NCI-H1092 treated with DMSO at 0.1 percent for 48 hours (cell line): ENCODE measurements at regions not wholly inside any gene's neighbourhood (a gene's known extent, or its start where the extent isn't known, plus 50 kb on each side); places are given as distances from the start of the nearest gene placed in this dataset.
"Not testable (repeated sequence)": the region's sequence is repeated elsewhere in the genome, so short reads cannot be mapped to it uniquely, and the experiment has no call there.

Source experiments
- DNase-seq: peaks from one replicate; lab custom pipeline; 2025; lab: John Stamatoyannopoulos, UW

GRCh38 chrX:138018145-138018799, 452.3 kb downstream of the ZIC3 start:
- peak; percentile 27 for DNase-seq

- peak; percentile 6 for DNase-seq
Measured at GRCh38 chrX:138020941-138021340, 455.0 kb downstream of the ZIC3 start.

- DNase-seq, result peak; percentile 59
Measured at GRCh38 chrX:138026211-138026610, 460.3 kb downstream of the ZIC3 start.

- DNase-seq, result no peak
Measured at GRCh38 chrX:138031715-138032114, 465.8 kb downstream of the ZIC3 start.

- DNase-seq, result peak; percentile 38
Measured at GRCh38 chrX:138034136-138034535, 468.2 kb downstream of the ZIC3 start.

- no peak for DNase-seq
Measured at GRCh38 chrX:138037548-138037947, 471.6 kb downstream of the ZIC3 start.

- no peak for DNase-seq
Measured at GRCh38 chrX:138057883-138058282, 492.0 kb downstream of the ZIC3 start.

GRCh38 chrX:138058931-138059330, 493.0 kb downstream of the ZIC3 start:
- DNase-seq, result no peak

GRCh38 chrX:138067415-138067814, 501.5 kb downstream of the ZIC3 start:
- DNase-seq, result no peak

- DNase-seq, result no peak
Measured at GRCh38 chrX:138073626-138074025, 507.7 kb downstream of the ZIC3 start.

- no peak for DNase-seq
Measured at GRCh38 chrX:138082251-138082650, 516.3 kb downstream of the ZIC3 start.

GRCh38 chrX:138082896-138083295, 517.0 kb downstream of the ZIC3 start:
- DNase-seq, result no peak

- DNase-seq, result not testable (repeated sequence)
Measured at GRCh38 chrX:138110910-138111309, 545.0 kb downstream of the ZIC3 start.

- no peak for DNase-seq
Measured at GRCh38 chrX:138127314-138127713, 561.4 kb downstream of the ZIC3 start.

GRCh38 chrX:138128027-138128671, 562.2 kb downstream of the ZIC3 start:
- DNase-seq, result peak; percentile 49

GRCh38 chrX:138150709-138151108, 560.8 kb downstream of the FGF13 start:
- DNase-seq, result no peak

- no peak for DNase-seq
Measured at GRCh38 chrX:138157850-138158249, 553.7 kb downstream of the FGF13 start.

- DNase-seq, result peak; percentile 5
Measured at GRCh38 chrX:138191998-138192397, 519.5 kb downstream of the FGF13 start.

- no peak for DNase-seq
Measured at GRCh38 chrX:138229718-138230117, 481.8 kb downstream of the FGF13 start.

- DNase-seq, result no peak
Measured at GRCh38 chrX:138240266-138240665, 471.3 kb downstream of the FGF13 start.

GRCh38 chrX:138254001-138254400, 457.5 kb downstream of the FGF13 start:
- DNase-seq, result no peak

GRCh38 chrX:138255373-138255772, 456.1 kb downstream of the FGF13 start:
- DNase-seq, result no peak

- DNase-seq, result not testable (repeated sequence)
Measured at GRCh38 chrX:138264095-138264494, 447.4 kb downstream of the FGF13 start.

GRCh38 chrX:138270931-138271330, 440.6 kb downstream of the FGF13 start:
- DNase-seq, result no peak
